ENCODE measurements at regions not wholly inside any gene's neighbourhood (a gene's known extent, or its start where the extent isn't known, plus 50 kb on each side); places are given as distances from the start of the nearest gene placed in this dataset.

DNA sequence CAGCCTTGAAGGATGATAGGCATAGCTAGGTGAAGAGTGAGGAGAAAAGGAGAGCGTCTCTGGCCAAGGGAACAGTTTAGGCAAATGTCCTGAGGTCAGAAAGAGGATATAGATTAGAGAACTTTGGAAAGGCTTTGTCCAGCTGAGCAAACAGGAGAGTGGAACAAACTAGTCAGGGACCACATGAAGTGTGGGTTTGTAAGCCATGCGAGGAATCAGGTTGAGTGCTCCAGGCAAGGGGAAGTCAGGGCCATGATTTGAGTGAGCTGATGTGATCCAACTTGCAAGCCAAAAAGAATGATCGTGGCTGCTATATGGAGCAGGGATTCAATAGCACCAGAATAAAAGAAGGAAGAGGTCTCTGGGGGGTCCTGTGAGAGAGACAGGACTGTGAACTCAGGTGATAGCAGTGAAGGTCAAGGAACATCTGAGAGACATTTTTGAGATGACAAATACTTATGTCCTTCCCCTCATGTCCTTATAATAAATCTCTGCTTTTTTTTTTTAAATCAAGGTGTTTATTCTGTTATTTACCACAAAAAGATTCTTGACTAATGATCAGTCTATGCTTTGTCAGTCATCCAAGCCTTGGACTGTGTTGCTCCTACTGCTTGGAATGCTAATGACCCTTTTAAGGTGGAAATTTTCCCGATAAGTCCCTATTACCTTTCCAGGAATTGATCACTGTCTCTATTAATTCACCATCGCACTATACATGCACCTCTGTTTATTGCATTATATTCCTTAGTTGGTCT, 472.6 kb downstream of the TXNL1 start:
- no peaks in the 10 kb centered on the region for H3K9me3 ChIP-seq (ENCODE audit: control insufficient read depth, insufficient read depth, low read length)
- H3K9ac ChIP-seq (ENCODE audit: low read depth, low read length): no peak overlapping the region
- in situ Hi-C loops (cut with MboI; ENCODE audit: low sequenced_read_pairs) (no loop called here), dilution Hi-C loops (cut with HindIII; ENCODE audit: low sequenced_read_pairs, unreplicated experiment) (no loop called here), intact Hi-C loops (cut with micrococcal nuclease) (loop anchor here (5.0 to 10.0 kb wide), 2 partner anchors 82 to 409 kb away; no protein-coding TSS in a partner anchor)
- H3K4me3 ChIP-seq (ENCODE audit: insufficient read depth, low read depth, low read length): no peak overlapping the region
- CTCF ChIA-PET: no interaction called here
- no peak for ATAC-seq (ENCODE audit: low read depth)
- POLR2A ChIA-PET (ENCODE audit: unreplicated experiment): no interaction called here
- H3K36me3 ChIP-seq (ENCODE audit: control insufficient read depth, insufficient read depth, low read length): no peaks in the 10 kb centered on the region
- peak overlapping the region; percentile 94 for H4K5ac ChIP-seq (ENCODE audit: low read depth, low read length)
- peak overlapping the region; percentile 90 for H3K4ac ChIP-seq (ENCODE audit: low read depth, low read length)
- H2BK5ac ChIP-seq (ENCODE audit: low read depth, low read length, poor library complexity, severe bottlenecking): peak overlapping the region; percentile 99
- no peaks in the 10 kb centered on the region for H4K20me1 ChIP-seq (ENCODE audit: insufficient read depth, low read length)
- 100% methylated on average over 1 of the region's 5 CpGs; no CpG with 5 or more reads in 1 of the 2 experiments for WGBS, 2 experiments (ENCODE audit: extremely low coverage in 2 of 2, insufficient read length in 1 of 2)
- peaks cover 26% of the 10 kb centered on the region for H3K4me1 ChIP-seq (ENCODE audit: control insufficient read depth, insufficient read depth, low read length)
- peak overlapping the region; percentile 85 for H3K18ac ChIP-seq (ENCODE audit: low read depth, low read length)
- no TSS peak for BruUV-seq (replicated peaks)
- H3K4me2 ChIP-seq (ENCODE audit: low read depth, low read length): no peak overlapping the region
- H3K27me3 ChIP-seq (ENCODE audit: control insufficient read depth, insufficient read depth, low read length): no peaks in the 10 kb centered on the region
- H3K9me1 ChIP-seq (ENCODE audit: insufficient read depth, low read length): peaks cover 16% of the 10 kb centered on the region
- peak overlapping the region; percentile 97; the same call in 2 of the 3 replicates for H2BK15ac ChIP-seq (ENCODE audit: low read depth, low read length)
- H2BK120ac ChIP-seq (ENCODE audit: low read depth, low read length): peak overlapping the region; percentile 96
- H4K91ac ChIP-seq (ENCODE audit: insufficient read depth, low read depth, low read length): peak overlapping the region; percentile 96
- H3K23ac ChIP-seq (ENCODE audit: low read depth, low read length): peak overlapping the region; percentile 75
- peak overlapping the region; percentile 9 for H2AFZ ChIP-seq (replicated peaks; ENCODE audit: low read length, poor library complexity)
- H3K56ac ChIP-seq (ENCODE audit: extremely low read depth, insufficient read depth, low read length): peak overlapping the region; percentile 9; the same call in 1 of the 2 replicates
- no peak for DNase-seq
- peak overlapping the region; percentile 95 for H2BK20ac ChIP-seq (ENCODE audit: low read depth, low read length)
- 0 out of 4 replicates have a peak, but pooled peaks cover 0 to 3% of the 10 kb centered on the region in 2 experiments for H3K79me1 ChIP-seq (ENCODE audit: low read depth in 1 of 2, low read length in 2 of 2)
- H4K8ac ChIP-seq (ENCODE audit: low read depth in 2 of 2, low read length in 2 of 2): peak overlapping the region; percentile 83 to 93
- peak overlapping the region; percentile 52 for H3K27ac ChIP-seq (ENCODE audit: insufficient read depth, low read length)
- no peak overlapping the region for H2AK9ac ChIP-seq (replicated peaks; ENCODE audit: low read depth, low read length, poor library complexity)
- H3K14ac ChIP-seq (replicated peaks; ENCODE audit: low read depth, low read length): peak overlapping the region; percentile 93
- H2AK5ac ChIP-seq (ENCODE audit: low read depth, low read length): peak overlapping the region; percentile 97
- TF ChIP-seq, protein P1, sequence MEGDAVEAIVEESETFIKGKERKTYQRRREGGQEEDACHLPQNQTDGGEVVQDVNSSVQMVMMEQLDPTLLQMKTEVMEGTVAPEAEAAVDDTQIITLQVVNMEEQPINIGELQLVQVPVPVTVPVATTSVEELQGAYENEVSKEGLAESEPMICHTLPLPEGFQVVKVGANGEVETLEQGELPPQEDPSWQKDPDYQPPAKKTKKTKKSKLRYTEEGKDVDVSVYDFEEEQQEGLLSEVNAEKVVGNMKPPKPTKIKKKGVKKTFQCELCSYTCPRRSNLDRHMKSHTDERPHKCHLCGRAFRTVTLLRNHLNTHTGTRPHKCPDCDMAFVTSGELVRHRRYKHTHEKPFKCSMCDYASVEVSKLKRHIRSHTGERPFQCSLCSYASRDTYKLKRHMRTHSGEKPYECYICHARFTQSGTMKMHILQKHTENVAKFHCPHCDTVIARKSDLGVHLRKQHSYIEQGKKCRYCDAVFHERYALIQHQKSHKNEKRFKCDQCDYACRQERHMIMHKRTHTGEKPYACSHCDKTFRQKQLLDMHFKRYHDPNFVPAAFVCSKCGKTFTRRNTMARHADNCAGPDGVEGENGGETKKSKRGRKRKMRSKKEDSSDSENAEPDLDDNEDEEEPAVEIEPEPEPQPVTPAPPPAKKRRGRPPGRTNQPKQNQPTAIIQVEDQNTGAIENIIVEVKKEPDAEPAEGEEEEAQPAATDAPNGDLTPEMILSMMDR (conservative IDR thresholded peaks at IDR 0.05; ENCODE audit: low read depth, low read length): no peak
- TF ChIP-seq RCOR1 (IDR thresholded peaks at IDR 0.05; ENCODE audit: insufficient replicate concordance, low read length) (no peak), MAFK (IDR thresholded peaks at IDR 0.05; ENCODE audit: low read depth, low read length) (no peak), NFE2L2 (IDR thresholded peaks at IDR 0.05; ENCODE audit: low read depth, low read length) (no peak), MAZ (IDR thresholded peaks at IDR 0.05; ENCODE audit: borderline replicate concordance, low read depth, low read length) (no peak), CHD1 (IDR thresholded peaks at IDR 0.05; ENCODE audit: low read depth, low read length) (no peak), FOS (IDR thresholded peaks at IDR 0.05; ENCODE audit: low read depth, low read length) (no peak), POLR2A (IDR thresholded peaks at IDR 0.05; ENCODE audit: low read depth, low read length) (no peak), RFX5 (IDR thresholded peaks at IDR 0.05; ENCODE audit: low read depth, low read length) (no peak), RAD21 (IDR thresholded peaks at IDR 0.05; ENCODE audit: low read length) (no peak), SMC3 (IDR thresholded peaks at IDR 0.05; ENCODE audit: low read depth, low read length) (no peak), MXI1 (IDR thresholded peaks at IDR 0.05; ENCODE audit: borderline replicate concordance, low read depth, low read length) (no peak), BHLHE40 (IDR thresholded peaks at IDR 0.05; ENCODE audit: low read depth, low read length) (no peak)
- TF ChIP-seq, protein P2, sequence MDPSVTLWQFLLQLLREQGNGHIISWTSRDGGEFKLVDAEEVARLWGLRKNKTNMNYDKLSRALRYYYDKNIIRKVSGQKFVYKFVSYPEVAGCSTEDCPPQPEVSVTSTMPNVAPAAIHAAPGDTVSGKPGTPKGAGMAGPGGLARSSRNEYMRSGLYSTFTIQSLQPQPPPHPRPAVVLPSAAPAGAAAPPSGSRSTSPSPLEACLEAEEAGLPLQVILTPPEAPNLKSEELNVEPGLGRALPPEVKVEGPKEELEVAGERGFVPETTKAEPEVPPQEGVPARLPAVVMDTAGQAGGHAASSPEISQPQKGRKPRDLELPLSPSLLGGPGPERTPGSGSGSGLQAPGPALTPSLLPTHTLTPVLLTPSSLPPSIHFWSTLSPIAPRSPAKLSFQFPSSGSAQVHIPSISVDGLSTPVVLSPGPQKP (IDR thresholded peaks at IDR 0.05; ENCODE audit: borderline replicate concordance, low read depth, low read length): no peak
- TF ChIP-seq, protein P3, sequence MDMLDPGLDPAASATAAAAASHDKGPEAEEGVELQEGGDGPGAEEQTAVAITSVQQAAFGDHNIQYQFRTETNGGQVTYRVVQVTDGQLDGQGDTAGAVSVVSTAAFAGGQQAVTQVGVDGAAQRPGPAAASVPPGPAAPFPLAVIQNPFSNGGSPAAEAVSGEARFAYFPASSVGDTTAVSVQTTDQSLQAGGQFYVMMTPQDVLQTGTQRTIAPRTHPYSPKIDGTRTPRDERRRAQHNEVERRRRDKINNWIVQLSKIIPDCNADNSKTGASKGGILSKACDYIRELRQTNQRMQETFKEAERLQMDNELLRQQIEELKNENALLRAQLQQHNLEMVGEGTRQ (IDR thresholded peaks at IDR 0.05; ENCODE audit: low read depth, low read length): no peak

All from IMR-90 (cell line).